ENCODE measurements at regions not wholly inside any gene's neighbourhood (a gene's known extent, or its start where the extent isn't known, plus 50 kb on each side); places are given as distances from the start of the nearest gene placed in this dataset.
"Not testable (repeated sequence)": the region's sequence is repeated elsewhere in the genome, so short reads cannot be mapped to it uniquely, and the experiment has no call there.

DNA sequence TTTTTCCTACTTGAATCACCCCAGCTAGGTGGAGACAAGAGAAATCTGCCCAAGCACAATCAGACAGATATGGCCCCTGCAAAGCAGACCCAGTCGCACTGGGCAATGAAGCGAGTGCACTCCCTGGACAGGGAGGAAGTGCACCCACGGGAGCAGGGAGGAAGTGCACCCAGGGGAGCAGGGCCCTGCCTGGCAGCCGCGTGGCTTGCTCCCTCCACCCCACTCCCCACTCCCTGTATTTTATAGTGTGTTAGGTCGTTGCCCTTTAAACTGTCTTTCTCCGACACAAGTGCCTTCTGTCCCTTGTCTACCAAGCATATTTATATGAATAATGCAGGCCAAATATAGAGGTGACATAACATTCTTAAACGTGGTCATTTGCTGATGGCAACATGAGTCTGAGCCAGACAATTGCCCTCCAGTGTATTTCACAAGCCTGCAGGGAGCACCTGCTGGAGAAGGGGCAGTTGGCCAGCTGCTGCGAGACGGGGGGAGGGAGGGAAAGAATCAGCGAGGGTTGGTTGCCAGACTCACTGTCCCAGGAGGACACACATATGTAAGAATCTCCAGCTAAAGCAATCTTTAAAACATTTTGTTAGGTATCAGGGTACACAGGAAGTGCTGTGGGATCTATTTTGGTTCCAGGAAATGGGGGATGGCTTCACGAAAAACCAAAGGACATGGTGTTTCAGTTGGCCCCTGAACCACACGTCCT, 76.3 kb downstream of the ATP6V0E2 start:
- not testable (repeated sequence) for TF ChIP-seq CTCF, POLR2A, EP300 (IDR thresholded peaks at IDR 0.05)
